ENCODE measurements at regions not wholly inside any gene's neighbourhood (a gene's known extent, or its start where the extent isn't known, plus 50 kb on each side); places are given as distances from the start of the nearest gene placed in this dataset.

DNA sequence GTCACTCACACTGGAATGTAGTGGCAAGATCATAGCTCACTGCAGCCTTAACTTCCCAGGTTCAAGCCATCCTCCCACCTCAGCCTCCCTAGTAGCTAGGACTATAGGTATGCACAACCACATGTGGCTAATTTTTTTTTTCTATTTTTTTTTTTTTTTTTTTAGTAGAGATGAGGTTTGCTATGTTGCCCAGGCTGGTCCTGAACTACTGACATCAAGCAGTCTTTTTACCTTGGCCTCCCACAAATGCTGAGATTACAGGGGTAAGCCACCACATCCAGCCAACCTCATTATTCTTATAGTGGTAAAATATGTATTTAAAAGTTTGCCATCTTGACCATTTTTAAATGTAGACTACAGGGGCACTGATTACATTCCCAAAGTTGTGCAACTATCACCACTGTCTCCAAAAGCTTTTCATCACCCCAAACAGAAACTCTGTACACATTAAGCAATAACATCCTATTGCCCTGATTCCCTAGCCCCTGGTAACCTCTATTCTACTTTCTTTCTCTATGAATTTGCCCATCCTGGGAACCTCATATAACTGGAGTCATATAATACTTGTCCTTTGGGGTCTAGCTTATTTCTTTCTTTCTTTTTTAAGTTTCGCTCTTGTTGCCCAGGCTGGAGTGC, 268.0 kb upstream of the JARID2 start:
- DNase-seq: no peak
- H3K9me3 ChIP-seq: no peaks in the 10 kb centered on the region
- intact Hi-C loops (cut with DNase I; ENCODE audit: low total_unique reads): no loop called here
- H3K27me3 ChIP-seq: no peaks in the 10 kb centered on the region
- no peaks in the 10 kb centered on the region for H3K36me3 ChIP-seq
- no peaks in the 10 kb centered on the region for H3K4me1 ChIP-seq
- TF ChIP-seq, protein P1, sequence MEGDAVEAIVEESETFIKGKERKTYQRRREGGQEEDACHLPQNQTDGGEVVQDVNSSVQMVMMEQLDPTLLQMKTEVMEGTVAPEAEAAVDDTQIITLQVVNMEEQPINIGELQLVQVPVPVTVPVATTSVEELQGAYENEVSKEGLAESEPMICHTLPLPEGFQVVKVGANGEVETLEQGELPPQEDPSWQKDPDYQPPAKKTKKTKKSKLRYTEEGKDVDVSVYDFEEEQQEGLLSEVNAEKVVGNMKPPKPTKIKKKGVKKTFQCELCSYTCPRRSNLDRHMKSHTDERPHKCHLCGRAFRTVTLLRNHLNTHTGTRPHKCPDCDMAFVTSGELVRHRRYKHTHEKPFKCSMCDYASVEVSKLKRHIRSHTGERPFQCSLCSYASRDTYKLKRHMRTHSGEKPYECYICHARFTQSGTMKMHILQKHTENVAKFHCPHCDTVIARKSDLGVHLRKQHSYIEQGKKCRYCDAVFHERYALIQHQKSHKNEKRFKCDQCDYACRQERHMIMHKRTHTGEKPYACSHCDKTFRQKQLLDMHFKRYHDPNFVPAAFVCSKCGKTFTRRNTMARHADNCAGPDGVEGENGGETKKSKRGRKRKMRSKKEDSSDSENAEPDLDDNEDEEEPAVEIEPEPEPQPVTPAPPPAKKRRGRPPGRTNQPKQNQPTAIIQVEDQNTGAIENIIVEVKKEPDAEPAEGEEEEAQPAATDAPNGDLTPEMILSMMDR (IDR thresholded peaks at IDR 0.05): no peak
- TF ChIP-seq POLR2AphosphoS5 (IDR thresholded peaks at IDR 0.05) (no peak), EP300 (IDR thresholded peaks at IDR 0.05) (no peak), POLR2A (IDR thresholded peaks at IDR 0.05) (no peak)
- 92 to 96% (median 95%) methylated on average over 1 of the region's 1 CpG for WGBS, 5 donors
- no peak overlapping the region for H3K27ac ChIP-seq
- no peak overlapping the region for H3K4me3 ChIP-seq

DNA sequence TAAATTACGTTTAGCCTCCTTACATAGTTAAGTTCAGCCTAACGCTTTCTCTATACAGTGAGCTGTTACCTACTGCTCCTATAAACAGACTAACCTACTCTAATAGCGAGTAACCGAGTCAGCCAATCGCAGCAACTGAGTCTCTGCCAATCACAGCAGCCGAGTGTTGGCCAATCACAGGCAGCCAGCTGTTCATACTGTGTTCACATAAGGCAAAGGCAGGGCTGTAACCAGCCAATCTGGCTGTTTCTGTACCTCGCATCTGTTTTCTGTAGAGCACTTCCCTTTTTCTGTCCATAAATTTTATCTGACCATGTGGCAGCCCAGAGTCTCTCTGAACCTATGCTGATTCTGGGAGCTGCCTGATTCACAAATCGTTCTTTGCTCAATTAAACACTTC, 263.9 kb upstream of the JARID2 start:
- Histone ChIP-seq H3K4me1 (peaks cover 0 to 21% (median 8%) of the 10 kb centered on the region in 4 donors), H3K36me3 (no peaks in the 10 kb centered on the region), H3K27ac (no peak overlapping the region), H3K9me3 (no peaks in the 10 kb centered on the region), H3K27me3 (no peaks in the 10 kb centered on the region), H3K4me3 (no peak overlapping the region)
- DNase-seq: no peak
- intact Hi-C loops (cut with DNase I; ENCODE audit: low total_unique reads): no loop called here
- 82 to 93% (median 91%) methylated on average over 8 of the region's 8 CpGs for WGBS, 5 donors
- TF ChIP-seq POLR2A (IDR thresholded peaks at IDR 0.05): no peak
- no peak for TF ChIP-seq POLR2AphosphoS5 (IDR thresholded peaks at IDR 0.05)
- no peak for TF ChIP-seq EP300 (IDR thresholded peaks at IDR 0.05)
- TF ChIP-seq, protein P1 (IDR thresholded peaks at IDR 0.05): no peak

DNA sequence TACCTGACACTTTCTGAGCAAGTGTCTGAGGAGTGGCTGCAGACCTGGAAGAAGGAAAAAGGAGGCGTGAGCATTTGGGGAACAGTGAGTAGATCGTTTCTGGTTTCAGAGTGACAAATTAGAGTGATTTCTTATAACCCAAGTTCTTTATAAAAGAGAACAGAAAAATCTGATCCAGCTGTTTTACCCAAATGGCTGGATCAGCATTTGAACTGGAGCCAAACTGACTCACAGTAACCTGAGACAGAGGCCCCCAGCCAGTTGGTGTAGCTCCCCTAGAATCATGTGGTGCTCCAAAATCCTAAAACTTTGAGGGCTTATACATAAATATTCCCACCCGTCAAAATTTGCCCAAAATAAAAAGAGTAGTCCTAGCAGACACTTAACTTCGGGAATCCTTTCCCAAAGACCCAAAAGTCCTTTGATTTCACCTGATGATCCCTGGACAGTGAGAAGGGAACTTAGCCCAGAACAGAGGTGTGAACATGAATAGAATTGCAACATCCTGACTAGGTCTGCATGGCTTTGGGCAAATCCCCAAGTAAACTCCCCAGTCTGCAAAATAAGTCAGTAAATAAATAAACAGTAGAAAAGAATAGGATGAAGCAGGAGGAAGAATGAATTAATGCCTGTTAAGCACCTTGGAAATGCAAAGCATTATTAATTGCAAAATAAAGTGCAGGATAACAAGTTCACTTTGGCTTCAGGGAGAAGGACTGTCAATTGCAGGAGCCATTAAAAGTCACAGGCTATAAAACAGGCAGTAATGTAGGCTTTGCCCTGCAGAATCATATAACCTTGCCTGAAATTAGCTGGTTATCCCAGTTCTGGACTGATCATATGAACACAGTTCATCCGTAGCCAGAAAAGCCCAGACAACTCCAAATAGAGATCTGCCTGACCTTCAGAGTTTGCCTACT, 262.0 kb upstream of the JARID2 start:
- WGBS, 5 donors: 70 to 74% (median 72%) methylated on average over 5 of the region's 5 CpGs
- Histone ChIP-seq H3K9me3 (no peaks in the 10 kb centered on the region), H3K27me3 (no peaks in the 10 kb centered on the region), H3K4me3 (no peak overlapping the region), H3K4me1 (peaks cover 0 to 21% (median 8%) of the 10 kb centered on the region in 4 donors), H3K27ac (no peak overlapping the region), H3K36me3 (no peaks in the 10 kb centered on the region)
- intact Hi-C loops (cut with DNase I; ENCODE audit: low total_unique reads): no loop called here
- TF ChIP-seq, protein P1 (IDR thresholded peaks at IDR 0.05): no peak
- TF ChIP-seq POLR2AphosphoS5 (IDR thresholded peaks at IDR 0.05): no peak
- TF ChIP-seq POLR2A (IDR thresholded peaks at IDR 0.05): no peak
- TF ChIP-seq EP300 (IDR thresholded peaks at IDR 0.05): no peak
- no peak for DNase-seq

DNA sequence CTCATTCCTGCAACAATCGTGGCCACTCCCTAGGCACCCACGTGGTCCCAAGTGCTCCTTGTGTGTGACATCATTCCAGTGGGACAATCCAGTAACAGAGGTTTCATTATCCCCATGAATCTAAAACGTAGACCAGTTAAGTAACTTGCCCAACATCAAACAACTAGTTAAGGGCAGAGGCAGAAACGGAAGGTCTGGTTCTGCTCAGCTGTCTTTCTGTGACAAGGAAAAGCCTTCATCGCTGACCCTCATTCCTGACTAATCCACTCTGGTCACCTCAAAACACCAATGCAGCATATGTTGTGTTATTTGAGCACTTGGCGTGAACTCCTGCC, 261.4 kb upstream of the JARID2 start:
- Histone ChIP-seq H3K36me3 (no peaks in the 10 kb centered on the region), H3K9me3 (no peaks in the 10 kb centered on the region), H3K27me3 (no peaks in the 10 kb centered on the region), H3K4me1 (peaks cover 0 to 21% (median 8%) of the 10 kb centered on the region in 4 donors), H3K27ac (no peak overlapping the region), H3K4me3 (no peak overlapping the region)
- peak; percentile 28 to 80 for DNase-seq
- 39 to 50% (median 46%) methylated on average over 5 to 6 of the region's 6 CpGs for WGBS, 5 donors
- intact Hi-C loops (cut with DNase I; ENCODE audit: low total_unique reads): no loop called here
- TF ChIP-seq POLR2AphosphoS5 (IDR thresholded peaks at IDR 0.05): peak in 2 of 3 donors; percentile 35 to 53
- TF ChIP-seq, protein P1 (IDR thresholded peaks at IDR 0.05): no peak
- TF ChIP-seq EP300 (IDR thresholded peaks at IDR 0.05): no peak
